ENCODE measurements at regions not wholly inside any gene's neighbourhood (a gene's known extent, or its start where the extent isn't known, plus 50 kb on each side); places are given as distances from the start of the nearest gene placed in this dataset.
"Not testable (repeated sequence)": the region's sequence is repeated elsewhere in the genome, so short reads cannot be mapped to it uniquely, and the experiment has no call there.

GRCh38 chr6:90885611-90886056 is 298.8 kb upstream of the MAP3K7 start:
- no peaks in the 10 kb centered on the region for H3K9me3 ChIP-seq (ENCODE audit: low read length)
- H3K79me2 ChIP-seq (replicated peaks; ENCODE audit: insufficient read depth, low read length) = no peaks in the 10 kb centered on the region
- H3K27ac ChIP-seq (ENCODE audit: low read length) = no peak overlapping the region
- H3K4me3 ChIP-seq (ENCODE audit: low read length) = no peak overlapping the region
- no peaks in the 10 kb centered on the region for H3F3A ChIP-seq (ENCODE audit: insufficient read depth, low read length, poor library complexity, severe bottlenecking)
- no peak overlapping the region for H3K9ac ChIP-seq (ENCODE audit: low read length)
- H4K20me1 ChIP-seq (ENCODE audit: insufficient read depth) = no peaks in the 10 kb centered on the region
- H2AFZ ChIP-seq (ENCODE audit: low read depth, low read length) = no peak overlapping the region
- no peak overlapping the region for H3K4me2 ChIP-seq (ENCODE audit: low read length)
- no peaks in the 10 kb centered on the region for H3K27me3 ChIP-seq (ENCODE audit: insufficient read depth, low read depth, low read length)
- no peak for TF ChIP-seq SMC3 (conservative IDR thresholded peaks at IDR 0.05; ENCODE audit: poor library complexity)
- no peak for TF ChIP-seq EZH2 (IDR thresholded peaks at IDR 0.05; ENCODE audit: borderline replicate concordance, insufficient read depth, low read length, poor library complexity, severe bottlenecking)
- TF ChIP-seq RAD21 (conservative IDR thresholded peaks at IDR 0.05) = no peak
- TF ChIP-seq TAF1 (IDR thresholded peaks at IDR 0.05; ENCODE audit: low read depth) = no peak
- TF ChIP-seq REST (IDR thresholded peaks at IDR 0.05; ENCODE audit: borderline replicate concordance) = no peak
- no peak for TF ChIP-seq POLR2AphosphoS5 (IDR thresholded peaks at IDR 0.05)
- no peak for TF ChIP-seq EP300 (conservative IDR thresholded peaks at IDR 0.05; ENCODE audit: poor library complexity, severe bottlenecking)
- no peak for TF ChIP-seq CTCF (IDR thresholded peaks at IDR 0.05; ENCODE audit: poor library complexity, severe bottlenecking)
- no peak for TF ChIP-seq MXI1 (conservative IDR thresholded peaks at IDR 0.05; ENCODE audit: poor library complexity, severe bottlenecking)
- H3K9me2 ChIP-seq (ENCODE audit: insufficient read depth, low read length) = no peaks in the 10 kb centered on the region
- no peaks in the 10 kb centered on the region for H3K36me3 ChIP-seq (ENCODE audit: insufficient read depth, low read length)

- H3K36me3 ChIP-seq (ENCODE audit: insufficient read depth, low read length); H3K27ac ChIP-seq (ENCODE audit: low read length); H3K27me3 ChIP-seq (ENCODE audit: insufficient read depth, low read depth, low read length); H3K79me2 ChIP-seq (replicated peaks; ENCODE audit: insufficient read depth, low read length); H3K9ac ChIP-seq (ENCODE audit: low read length); H3K4me2 ChIP-seq (ENCODE audit: low read length); H3K9me3 ChIP-seq (ENCODE audit: low read length); H3K4me3 ChIP-seq (ENCODE audit: low read length); H4K20me1 ChIP-seq (ENCODE audit: insufficient read depth); H3F3A ChIP-seq (ENCODE audit: insufficient read depth, low read length, poor library complexity, severe bottlenecking); H3K9me2 ChIP-seq (ENCODE audit: insufficient read depth, low read length); H2AFZ ChIP-seq (ENCODE audit: low read depth, low read length): not testable (repeated sequence)
These were observed 298.3 kb upstream of the MAP3K7 start for GRCh38 chr6:90885137-90885536.

GRCh38 chr6:90877616-90878015 is 290.7 kb upstream of the MAP3K7 start:
- Histone ChIP-seq H2AFZ (ENCODE audit: low read depth, low read length) (no peak overlapping the region), H3K27me3 (ENCODE audit: insufficient read depth, low read depth, low read length) (no peaks in the 10 kb centered on the region), H3K4me3 (ENCODE audit: low read length) (no peak overlapping the region), H3K27ac (ENCODE audit: low read length) (no peak overlapping the region), H3K9me2 (ENCODE audit: insufficient read depth, low read length) (no peaks in the 10 kb centered on the region), H4K20me1 (ENCODE audit: insufficient read depth) (no peaks in the 10 kb centered on the region), H3K4me2 (ENCODE audit: low read length) (no peak overlapping the region), H3F3A (ENCODE audit: insufficient read depth, low read length, poor library complexity, severe bottlenecking) (no peaks in the 10 kb centered on the region), H3K36me3 (ENCODE audit: insufficient read depth, low read length) (no peaks in the 10 kb centered on the region), H3K79me2 (replicated peaks; ENCODE audit: insufficient read depth, low read length) (no peaks in the 10 kb centered on the region), H3K9ac (ENCODE audit: low read length) (no peak overlapping the region), H3K9me3 (ENCODE audit: low read length) (no peaks in the 10 kb centered on the region)
- TF ChIP-seq MXI1 (conservative IDR thresholded peaks at IDR 0.05; ENCODE audit: poor library complexity, severe bottlenecking) (no peak), REST (IDR thresholded peaks at IDR 0.05; ENCODE audit: borderline replicate concordance) (no peak), EZH2 (IDR thresholded peaks at IDR 0.05; ENCODE audit: borderline replicate concordance, insufficient read depth, low read length, poor library complexity, severe bottlenecking) (no peak), RAD21 (conservative IDR thresholded peaks at IDR 0.05) (no peak), SMC3 (conservative IDR thresholded peaks at IDR 0.05; ENCODE audit: poor library complexity) (no peak), TAF1 (IDR thresholded peaks at IDR 0.05; ENCODE audit: low read depth) (no peak)
